IPS-15b (cell line): ENCODE measurements at regions not wholly inside any gene's neighbourhood (a gene's known extent, or its start where the extent isn't known, plus 50 kb on each side); places are given as distances from the start of the nearest gene placed in this dataset.

Source experiments
- H3K27me3 ChIP-seq: one replicate; pipeline ENCODE4 v1.6.1; 2013; ENCODE audit warnings: low read length; ENCODE audit not compliant: control insufficient read depth, insufficient read depth
- H3K36me3 ChIP-seq: one replicate; pipeline ENCODE4 v1.6.1; 2013; ENCODE audit warnings: low read length; ENCODE audit not compliant: control insufficient read depth, insufficient read depth
- H3K4me1 ChIP-seq: one replicate; pipeline ENCODE4 v1.6.1; 2013; ENCODE audit warnings: mild to moderate bottlenecking, low read length; ENCODE audit not compliant: control insufficient read depth, insufficient read depth
- H3K4me3 ChIP-seq: one replicate; pipeline ENCODE4 v1.5.1; 2013; ENCODE audit warnings: low read depth, low read length
- H3K9ac ChIP-seq: one replicate; pipeline ENCODE4 v1.6.1; 2013; ENCODE audit warnings: low read depth, mild to moderate bottlenecking, low read length
- H3K9me3 ChIP-seq: one replicate; pipeline ENCODE4 v1.6.1; 2013; ENCODE audit warnings: mild to moderate bottlenecking, low read length; ENCODE audit not compliant: control insufficient read depth, insufficient read depth

- peaks cover 5% of the 10 kb centered on the region for H3K4me1 ChIP-seq
- H3K27me3 ChIP-seq, result no peaks in the 10 kb centered on the region
- no peak overlapping the region for H3K9ac ChIP-seq
- H3K36me3 ChIP-seq, result no peaks in the 10 kb centered on the region
- no peaks in the 10 kb centered on the region for H3K9me3 ChIP-seq
- H3K4me3 ChIP-seq, result no peak overlapping the region
These were observed 1913.1 kb upstream of the PIK3C3 start for GRCh38 chr18:40041951-40042350.

GRCh38 chr18:40040574-40040973 lies 1914.5 kb upstream of the PIK3C3 start:
- Histone ChIP-seq H3K4me1 (peaks cover 5% of the 10 kb centered on the region), H3K36me3 (no peaks in the 10 kb centered on the region), H3K27me3 (no peaks in the 10 kb centered on the region), H3K4me3 (no peak overlapping the region), H3K9me3 (no peaks in the 10 kb centered on the region), H3K9ac (no peak overlapping the region)

GRCh38 chr18:40037356-40037755 lies 1917.7 kb upstream of the PIK3C3 start:
- H3K36me3 ChIP-seq, result no peaks in the 10 kb centered on the region
- peaks cover 5% of the 10 kb centered on the region for H3K4me1 ChIP-seq
- H3K4me3 ChIP-seq, result no peak overlapping the region
- H3K27me3 ChIP-seq, result no peaks in the 10 kb centered on the region
- no peak overlapping the region for H3K9ac ChIP-seq
- H3K9me3 ChIP-seq, result no peaks in the 10 kb centered on the region

GRCh38 chr18:40036861-40037260 lies 1918.2 kb upstream of the PIK3C3 start:
- no peaks in the 10 kb centered on the region for H3K9me3 ChIP-seq
- H3K4me3 ChIP-seq, result no peak overlapping the region
- peaks cover 3% of the 10 kb centered on the region for H3K4me1 ChIP-seq
- no peaks in the 10 kb centered on the region for H3K36me3 ChIP-seq
- H3K27me3 ChIP-seq, result no peaks in the 10 kb centered on the region
- H3K9ac ChIP-seq, result no peak overlapping the region

GRCh38 chr18:40035966-40036365 lies 1919.1 kb upstream of the PIK3C3 start:
- Histone ChIP-seq H3K4me1 (no peaks in the 10 kb centered on the region), H3K9me3 (no peaks in the 10 kb centered on the region), H3K4me3 (no peak overlapping the region), H3K9ac (no peak overlapping the region), H3K36me3 (no peaks in the 10 kb centered on the region), H3K27me3 (no peaks in the 10 kb centered on the region)

- Histone ChIP-seq H3K27me3 (no peaks in the 10 kb centered on the region), H3K36me3 (no peaks in the 10 kb centered on the region), H3K4me3 (no peak overlapping the region), H3K9ac (no peak overlapping the region), H3K9me3 (no peaks in the 10 kb centered on the region), H3K4me1 (no peaks in the 10 kb centered on the region)
These were observed 1923.0 kb upstream of the PIK3C3 start for GRCh38 chr18:40032076-40032475.

- H3K9ac ChIP-seq, result no peak overlapping the region
- no peaks in the 10 kb centered on the region for H3K36me3 ChIP-seq
- no peaks in the 10 kb centered on the region for H3K4me1 ChIP-seq
- H3K4me3 ChIP-seq, result no peak overlapping the region
- H3K27me3 ChIP-seq, result no peaks in the 10 kb centered on the region
- no peaks in the 10 kb centered on the region for H3K9me3 ChIP-seq
These were observed 1923.6 kb upstream of the PIK3C3 start for GRCh38 chr18:40031435-40031834.

- peaks cover 33% of the 10 kb centered on the region for H3K4me1 ChIP-seq
- H3K9ac ChIP-seq, result no peak overlapping the region
- no peaks in the 10 kb centered on the region for H3K9me3 ChIP-seq
- no peak overlapping the region for H3K4me3 ChIP-seq
- no peaks in the 10 kb centered on the region for H3K36me3 ChIP-seq
- H3K27me3 ChIP-seq, result no peaks in the 10 kb centered on the region
These were observed 1935.1 kb upstream of the PIK3C3 start for GRCh38 chr18:40019797-40020392.

GRCh38 chr18:40018266-40018665 lies 1936.8 kb upstream of the PIK3C3 start:
- no peaks in the 10 kb centered on the region for H3K36me3 ChIP-seq
- no peaks in the 10 kb centered on the region for H3K9me3 ChIP-seq
- H3K4me3 ChIP-seq, result no peak overlapping the region
- peaks cover 33% of the 10 kb centered on the region for H3K4me1 ChIP-seq
- H3K9ac ChIP-seq, result no peak overlapping the region
- no peaks in the 10 kb centered on the region for H3K27me3 ChIP-seq

GRCh38 chr18:40017021-40017420 lies 1938.0 kb upstream of the PIK3C3 start:
- H3K4me3 ChIP-seq, result no peak overlapping the region
- no peak overlapping the region for H3K9ac ChIP-seq
- no peaks in the 10 kb centered on the region for H3K27me3 ChIP-seq
- H3K4me1 ChIP-seq, result peaks cover 33% of the 10 kb centered on the region
- H3K9me3 ChIP-seq, result no peaks in the 10 kb centered on the region
- no peaks in the 10 kb centered on the region for H3K36me3 ChIP-seq

GRCh38 chr18:40016405-40016804 lies 1938.6 kb upstream of the PIK3C3 start:
- Histone ChIP-seq H3K4me3 (no peak overlapping the region), H3K9ac (no peak overlapping the region), H3K9me3 (no peaks in the 10 kb centered on the region), H3K36me3 (no peaks in the 10 kb centered on the region), H3K4me1 (peaks cover 27% of the 10 kb centered on the region), H3K27me3 (no peaks in the 10 kb centered on the region)

- H3K36me3 ChIP-seq, result no peaks in the 10 kb centered on the region
- no peaks in the 10 kb centered on the region for H3K27me3 ChIP-seq
- peaks cover 4% of the 10 kb centered on the region for H3K4me1 ChIP-seq
- H3K9ac ChIP-seq, result no peak overlapping the region
- H3K9me3 ChIP-seq, result no peaks in the 10 kb centered on the region
- H3K4me3 ChIP-seq, result no peak overlapping the region
These were observed 1941.9 kb upstream of the PIK3C3 start for GRCh38 chr18:40013001-40013609.
